ENCODE measurements at regions not wholly inside any gene's neighbourhood (a gene's known extent, or its start where the extent isn't known, plus 50 kb on each side); places are given as distances from the start of the nearest gene placed in this dataset.
A peak's percentile ranks its signal among the peaks of the same experiment; 100 is the strongest.

GRCh38 chr7:121798896-121799295, 74.1 kb upstream of the PTPRZ1 start:
- intact Hi-C loops (cut with DNase I): no loop called here
- no peak for DNase-seq (ENCODE audit: extremely low spot score)
- Histone ChIP-seq H3K27ac (replicated peaks in 1 of 4) (peak overlapping the region in 1 of 4 donors; percentile 46), H3K4me1 (no peaks in the 10 kb centered on the region), H3K36me3 (no peaks in the 10 kb centered on the region), H3K9me3 (no peaks in the 10 kb centered on the region), H3K27me3 (no peaks in the 10 kb centered on the region), H3K4me3 (no peak overlapping the region)
- 61% methylated on average over 1 of the region's 1 CpG for WGBS
- TF ChIP-seq POLR2AphosphoS5 (IDR thresholded peaks at IDR 0.05): no peak
- TF ChIP-seq CTCF (IDR thresholded peaks at IDR 0.05): no peak
- TF ChIP-seq POLR2A (IDR thresholded peaks at IDR 0.05; ENCODE audit: low read depth): no peak
- TF ChIP-seq EP300 (IDR thresholded peaks at IDR 0.05): no peak

- intact Hi-C loops (cut with DNase I): no loop called here
- peak overlapping the region in 1 of 4 donors; percentile 46 for H3K27ac ChIP-seq (replicated peaks in 1 of 4)
- H3K4me1 ChIP-seq: no peaks in the 10 kb centered on the region
- no peak for DNase-seq (ENCODE audit: extremely low spot score)
- 80% methylated on average over 2 of the region's 2 CpGs for WGBS
- H3K36me3 ChIP-seq: no peaks in the 10 kb centered on the region
- H3K27me3 ChIP-seq: no peaks in the 10 kb centered on the region
- no peak for TF ChIP-seq CTCF (IDR thresholded peaks at IDR 0.05)
- no peak for TF ChIP-seq EP300 (IDR thresholded peaks at IDR 0.05)
- no peak for TF ChIP-seq POLR2AphosphoS5 (IDR thresholded peaks at IDR 0.05)
- TF ChIP-seq POLR2A (IDR thresholded peaks at IDR 0.05; ENCODE audit: low read depth): no peak
- no peaks in the 10 kb centered on the region for H3K9me3 ChIP-seq
- no peak overlapping the region for H3K4me3 ChIP-seq
These were observed 74.5 kb upstream of the PTPRZ1 start for GRCh38 chr7:121798453-121798840.

- Histone ChIP-seq H3K4me1 (no peaks in the 10 kb centered on the region), H3K4me3 (no peak overlapping the region), H3K27ac (replicated peaks in 1 of 4) (peak overlapping the region in 1 of 4 donors; percentile 46), H3K9me3 (no peaks in the 10 kb centered on the region), H3K36me3 (no peaks in the 10 kb centered on the region), H3K27me3 (no peaks in the 10 kb centered on the region)
- TF ChIP-seq POLR2AphosphoS5 (IDR thresholded peaks at IDR 0.05) (no peak), CTCF (IDR thresholded peaks at IDR 0.05) (no peak), POLR2A (IDR thresholded peaks at IDR 0.05; ENCODE audit: low read depth) (no peak), EP300 (IDR thresholded peaks at IDR 0.05) (no peak)
- DNase-seq (ENCODE audit: extremely low spot score): no peak
- WGBS: 69% methylated on average over 6 of the region's 6 CpGs
- intact Hi-C loops (cut with DNase I): no loop called here
These were observed 75.1 kb upstream of the PTPRZ1 start for GRCh38 chr7:121797657-121798452.

- H3K36me3 ChIP-seq: no peaks in the 10 kb centered on the region
- no peak overlapping the region for H3K27ac ChIP-seq (replicated peaks in 1 of 4)
- DNase-seq (ENCODE audit: extremely low spot score): no peak
- 78% methylated on average over 7 of the region's 7 CpGs for WGBS
- no peaks in the 10 kb centered on the region for H3K4me1 ChIP-seq
- TF ChIP-seq POLR2AphosphoS5 (IDR thresholded peaks at IDR 0.05) (no peak), POLR2A (IDR thresholded peaks at IDR 0.05; ENCODE audit: low read depth) (no peak)
- H3K4me3 ChIP-seq: no peak overlapping the region
- H3K27me3 ChIP-seq: no peaks in the 10 kb centered on the region
- no peaks in the 10 kb centered on the region for H3K9me3 ChIP-seq
- intact Hi-C loops (cut with DNase I): no loop called here
These were observed 75.9 kb upstream of the PTPRZ1 start for GRCh38 chr7:121796936-121797656.

- no peak overlapping the region for H3K4me3 ChIP-seq
- intact Hi-C loops (cut with DNase I): no loop called here
- H3K27me3 ChIP-seq: no peaks in the 10 kb centered on the region
- TF ChIP-seq EP300 (IDR thresholded peaks at IDR 0.05): no peak
- no peak for TF ChIP-seq POLR2AphosphoS5 (IDR thresholded peaks at IDR 0.05)
- no peaks in the 10 kb centered on the region for H3K4me1 ChIP-seq
- H3K36me3 ChIP-seq: no peaks in the 10 kb centered on the region
- DNase-seq (ENCODE audit: extremely low spot score): no peak
- H3K27ac ChIP-seq (replicated peaks in 1 of 4): no peak overlapping the region
- 88% methylated on average over 4 of the region's 4 CpGs for WGBS
- no peaks in the 10 kb centered on the region for H3K9me3 ChIP-seq
These were observed 76.6 kb upstream of the PTPRZ1 start for GRCh38 chr7:121796381-121796780.

All from esophagus muscularis mucosa (tissue), 4 donors.